Effector memory CD8-positive, alpha-beta T cell (primary cell): ENCODE measurements at regions not wholly inside any gene's neighbourhood (a gene's known extent, or its start where the extent isn't known, plus 50 kb on each side); places are given as distances from the start of the nearest gene placed in this dataset.

Experiments
- ATAC-seq: fragments of 150-1000 bp; cut with Tn5 transposase; replicated peaks from 2 replicates; pipeline ENCODE4 v1.10.0; 2021; ENCODE audit warnings: mild to moderate bottlenecking, moderate library complexity
- DNase-seq, 3 experiments: peaks; one replicate each; pipeline ENCODE4 v3.0.0; 2021
- H3K27ac Mint-ChIP-seq, 2 donors: one replicate each; pipeline ENCODE4 v1.8.0; 2022; ENCODE audit warnings: mild to moderate bottlenecking in 2 of 2, mixed read lengths in 2 of 2, moderate library complexity in 2 of 2
- H3K27me3 Mint-ChIP-seq, 2 donors: one replicate each; pipeline ENCODE4 v1.8.0; 2022; ENCODE audit warnings: mixed read lengths in 2 of 2
- H3K36me3 Mint-ChIP-seq: one replicate; pipeline ENCODE4 v1.8.0; 2022; ENCODE audit warnings: mild to moderate bottlenecking, moderate library complexity, mixed read lengths; ENCODE audit not compliant: insufficient read depth
- H3K4me1 Mint-ChIP-seq, 2 donors: one replicate each; pipeline ENCODE4 v1.8.0; 2022; ENCODE audit warnings: low read depth in 2 of 2, mixed read lengths in 2 of 2
- H3K4me3 Mint-ChIP-seq, 2 donors: one replicate each; pipeline ENCODE4 v1.8.0; 2022; ENCODE audit warnings: mild to moderate bottlenecking in 2 of 2, mixed read lengths in 2 of 2, moderate library complexity in 2 of 2
- H3K9me3 Mint-ChIP-seq, 2 donors: one replicate each; pipeline ENCODE4 v1.8.0; 2022; ENCODE audit warnings: mixed read lengths in 2 of 2

DNA sequence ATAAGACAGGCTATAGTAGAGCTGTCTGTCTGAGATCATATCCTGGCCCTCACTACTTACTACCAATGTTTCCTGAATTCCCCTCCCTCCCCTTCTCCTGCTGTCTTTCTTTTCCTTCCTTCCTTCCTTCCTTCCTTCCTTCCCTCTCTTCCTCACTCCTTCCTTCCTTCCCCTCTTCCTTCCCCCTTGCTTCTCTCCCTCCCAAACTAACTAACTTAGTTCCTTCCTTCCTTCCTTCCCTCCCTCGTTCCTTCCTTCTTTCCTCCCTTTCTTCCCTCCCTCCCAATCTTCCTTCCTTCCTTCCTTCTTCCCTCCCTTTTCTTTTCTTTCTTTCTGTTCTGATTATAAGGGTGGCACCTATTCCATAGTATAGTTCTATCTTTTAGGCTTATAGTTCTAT is 150.0 kb upstream of the GDNF start:
- DNase-seq (no peak), ATAC-seq (no peak)
- Mint-ChIP-seq H3K4me3 (no peak overlapping the region), H3K9me3 (peaks cover 0 to 5% of the 10 kb centered on the region in 2 donors), H3K36me3 (no peaks in the 10 kb centered on the region), H3K27ac (no peak overlapping the region), H3K4me1 (no peaks in the 10 kb centered on the region), H3K27me3 (no peaks in the 10 kb centered on the region)

DNA sequence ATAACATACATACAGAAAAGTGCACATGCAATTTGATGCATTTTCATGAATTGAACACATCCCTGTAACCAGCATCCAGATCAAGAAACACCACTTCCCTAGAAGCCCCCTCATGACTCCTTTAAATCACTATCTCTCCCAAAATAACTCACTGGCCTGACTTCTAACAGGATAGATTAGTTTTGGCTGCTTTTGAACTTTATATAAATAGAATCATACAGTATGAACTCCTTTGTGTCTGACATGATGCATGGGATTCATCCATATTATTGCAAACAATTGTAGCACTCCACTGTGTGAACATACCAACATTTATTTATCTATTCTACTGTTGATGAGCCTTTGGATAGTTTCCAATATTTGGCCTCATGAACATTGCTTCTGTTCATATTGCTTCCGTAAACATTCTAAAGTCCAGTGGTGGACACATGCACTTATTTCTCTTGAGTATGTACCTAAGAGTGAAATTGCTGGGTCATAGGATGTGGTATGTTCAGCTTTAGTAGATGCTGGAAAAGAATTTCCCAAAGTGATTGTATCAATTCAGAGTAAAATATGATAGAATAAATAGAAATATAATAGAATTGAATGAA is 148.7 kb upstream of the GDNF start:
- Mint-ChIP-seq H3K9me3 (peaks cover 0 to 5% of the 10 kb centered on the region in 2 donors), H3K27me3 (no peaks in the 10 kb centered on the region), H3K36me3 (no peaks in the 10 kb centered on the region), H3K4me3 (no peak overlapping the region), H3K4me1 (no peaks in the 10 kb centered on the region), H3K27ac (no peak overlapping the region)
- ATAC-seq = no peak
- DNase-seq = no peak

DNA sequence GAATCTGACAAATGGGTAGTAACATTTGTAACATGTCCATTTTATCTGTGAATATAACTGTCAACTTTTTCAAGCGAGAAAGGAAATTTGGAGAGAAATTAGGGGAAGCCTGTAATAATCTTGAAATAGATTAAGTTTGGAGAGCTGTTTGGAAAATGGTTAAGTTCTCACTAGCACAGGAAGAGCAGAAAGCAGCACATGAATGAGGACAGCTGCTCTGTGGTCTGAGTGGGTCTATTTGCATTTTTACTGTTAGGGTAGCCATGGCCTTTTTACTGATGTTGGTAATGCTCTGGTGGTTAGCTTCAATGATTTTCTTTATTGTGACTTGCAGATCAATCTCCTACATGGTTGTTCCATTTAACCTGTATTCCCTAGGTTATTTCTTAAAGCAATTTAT is 144.5 kb upstream of the GDNF start:
- no peaks in the 10 kb centered on the region for H3K27me3 Mint-ChIP-seq
- ATAC-seq = no peak
- no peaks in the 10 kb centered on the region for H3K36me3 Mint-ChIP-seq
- H3K27ac Mint-ChIP-seq = no peak overlapping the region
- H3K4me3 Mint-ChIP-seq = no peak overlapping the region
- no peaks in the 10 kb centered on the region for H3K9me3 Mint-ChIP-seq
- H3K4me1 Mint-ChIP-seq = no peaks in the 10 kb centered on the region
- DNase-seq = no peak

DNA sequence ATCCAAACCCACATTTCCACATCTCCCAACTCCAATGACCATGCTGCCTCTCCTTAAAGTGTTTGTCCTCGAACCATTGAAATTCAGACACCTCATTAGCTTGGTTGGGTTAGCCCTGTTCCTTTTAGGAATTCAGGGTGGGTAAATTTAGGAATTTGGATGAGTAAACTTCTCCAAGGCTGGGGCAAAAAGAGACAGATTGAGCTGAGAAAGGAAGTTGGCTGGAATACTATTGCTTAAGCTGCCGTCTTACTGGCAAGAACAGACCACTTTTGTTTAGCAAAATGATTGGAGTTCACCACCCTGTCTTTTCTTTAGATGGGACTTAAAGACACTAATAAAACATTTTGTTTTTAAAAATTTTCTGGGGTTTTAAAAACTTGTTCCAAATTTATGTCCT is 143.6 kb upstream of the GDNF start:
- Mint-ChIP-seq H3K27ac (no peak overlapping the region), H3K4me3 (no peak overlapping the region), H3K9me3 (no peaks in the 10 kb centered on the region), H3K36me3 (no peaks in the 10 kb centered on the region), H3K27me3 (no peaks in the 10 kb centered on the region), H3K4me1 (no peaks in the 10 kb centered on the region)
- DNase-seq = no peak
- no peak for ATAC-seq

DNA sequence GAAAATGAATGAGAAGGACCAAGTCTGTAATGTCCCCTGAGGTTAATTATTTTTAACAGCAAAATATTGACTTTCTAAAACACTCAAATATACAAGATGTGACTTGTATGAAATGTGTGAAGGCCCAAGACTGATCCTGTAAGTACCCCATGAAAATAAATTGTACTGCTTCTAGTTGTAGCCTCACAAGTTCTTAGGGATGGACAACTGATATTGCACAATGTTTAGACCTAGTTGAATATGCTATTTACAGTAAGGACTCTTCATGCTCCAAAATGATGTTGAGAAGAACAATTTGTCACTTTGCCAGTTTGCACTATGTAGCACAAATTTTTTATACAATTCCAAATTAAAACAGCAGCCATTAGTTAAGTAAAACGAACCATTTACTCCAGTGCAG is 139.7 kb upstream of the GDNF start:
- Mint-ChIP-seq H3K9me3 (no peaks in the 10 kb centered on the region), H3K36me3 (no peaks in the 10 kb centered on the region), H3K27me3 (no peaks in the 10 kb centered on the region), H3K27ac (no peak overlapping the region), H3K4me3 (no peak overlapping the region), H3K4me1 (no peaks in the 10 kb centered on the region)
- ATAC-seq (no peak), DNase-seq (no peak)

DNA sequence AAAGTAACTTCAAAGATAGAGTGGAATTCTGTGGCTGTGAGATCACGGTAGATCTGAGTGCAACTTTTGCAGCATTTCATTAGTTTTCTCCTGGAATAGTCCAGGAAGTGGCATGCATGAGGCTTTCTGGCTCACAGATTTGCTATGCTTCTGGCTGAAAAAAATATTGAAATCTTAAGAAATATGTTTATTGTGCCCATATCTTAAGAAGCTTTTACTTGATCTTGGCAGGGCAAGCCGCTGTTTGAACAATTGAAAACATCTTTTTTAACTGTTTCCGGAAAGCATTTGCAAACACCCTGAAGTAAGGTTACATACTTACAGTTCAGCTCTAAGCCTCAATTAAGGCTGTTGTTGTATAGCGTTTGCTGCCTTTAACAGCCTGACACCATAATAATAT is 135.7 kb upstream of the GDNF start:
- Mint-ChIP-seq H3K9me3 (no peaks in the 10 kb centered on the region), H3K4me3 (no peak overlapping the region), H3K27me3 (no peaks in the 10 kb centered on the region), H3K27ac (no peak overlapping the region), H3K36me3 (no peaks in the 10 kb centered on the region), H3K4me1 (no peaks in the 10 kb centered on the region)
- DNase-seq (no peak), ATAC-seq (no peak)

DNA sequence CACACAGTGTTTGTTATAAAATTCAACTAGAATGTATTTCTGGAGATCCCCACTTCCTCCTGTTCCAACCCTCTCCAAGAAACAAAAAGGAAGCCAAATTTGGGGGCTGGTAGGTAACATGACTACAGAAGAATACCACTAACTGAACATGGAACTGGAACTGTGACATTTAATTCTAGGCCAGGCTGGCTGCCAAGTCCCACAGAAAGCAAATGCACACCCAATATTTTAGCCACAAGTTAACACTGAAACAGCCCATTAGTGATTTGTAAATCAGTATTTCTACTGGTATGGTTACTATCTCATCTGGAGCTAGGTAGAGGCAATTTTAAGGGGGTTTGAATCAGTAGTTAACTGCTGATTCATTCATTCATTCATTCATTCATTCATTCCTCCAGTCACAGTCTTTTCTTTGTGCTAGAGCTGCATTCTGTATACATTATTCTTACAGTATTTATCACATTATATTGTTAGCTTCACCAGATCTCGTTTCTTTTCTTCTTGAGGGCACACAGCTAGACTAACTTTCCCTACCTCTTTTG is 131.7 kb upstream of the GDNF start:
- DNase-seq (no peak), ATAC-seq (no peak)
- no peaks in the 10 kb centered on the region for H3K36me3 Mint-ChIP-seq
- no peak overlapping the region for H3K27ac Mint-ChIP-seq
- H3K9me3 Mint-ChIP-seq = peaks cover 0 to 7% of the 10 kb centered on the region in 2 donors
- no peak overlapping the region for H3K4me3 Mint-ChIP-seq
- no peaks in the 10 kb centered on the region for H3K4me1 Mint-ChIP-seq
- no peaks in the 10 kb centered on the region for H3K27me3 Mint-ChIP-seq

DNA sequence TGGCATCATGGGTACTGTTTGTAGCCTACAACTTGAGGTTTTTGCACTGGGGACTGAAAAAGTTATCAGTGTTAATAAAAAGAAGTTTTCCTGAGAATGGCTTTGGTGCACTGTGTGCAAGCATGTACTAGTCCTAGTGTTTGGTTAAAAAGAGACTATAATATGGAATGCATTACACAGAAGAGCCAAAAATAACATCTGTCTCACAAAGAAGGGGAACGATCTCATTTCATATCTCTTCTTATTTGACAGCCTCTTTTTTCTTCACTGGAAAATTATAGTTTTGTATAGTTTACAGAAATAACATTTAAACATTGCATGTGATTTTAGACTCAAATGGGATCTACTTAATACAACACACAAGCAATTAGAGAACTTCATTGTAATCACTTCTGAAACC is 127.0 kb upstream of the GDNF start:
- Mint-ChIP-seq H3K27me3 (no peaks in the 10 kb centered on the region), H3K27ac (no peak overlapping the region), H3K4me3 (no peak overlapping the region), H3K36me3 (no peaks in the 10 kb centered on the region), H3K9me3 (peaks cover 0 to 7% of the 10 kb centered on the region in 2 donors), H3K4me1 (no peaks in the 10 kb centered on the region)
- DNase-seq (no peak), ATAC-seq (no peak)

DNA sequence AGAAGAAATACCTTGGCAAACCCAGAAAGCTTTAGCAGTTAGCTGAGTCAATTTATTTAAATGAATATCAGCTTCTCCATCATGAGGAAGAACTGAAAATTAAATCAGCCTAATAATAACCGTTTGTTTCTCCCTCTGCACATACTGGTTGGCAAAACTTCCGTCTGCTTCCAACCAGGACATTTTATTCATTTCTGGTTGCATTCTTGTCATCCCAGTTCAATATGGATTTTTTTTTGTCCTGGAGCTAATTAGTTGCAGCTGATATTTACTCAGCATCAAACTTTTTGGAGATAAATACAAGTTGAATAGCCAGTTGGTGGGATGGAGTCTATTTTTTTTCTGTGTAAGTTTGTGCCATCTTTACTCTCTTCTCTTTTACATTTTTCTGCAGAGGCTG is 126.5 kb upstream of the GDNF start:
- peaks cover 0 to 7% of the 10 kb centered on the region in 2 donors for H3K9me3 Mint-ChIP-seq
- no peak for ATAC-seq
- H3K36me3 Mint-ChIP-seq = no peaks in the 10 kb centered on the region
- H3K4me1 Mint-ChIP-seq = no peaks in the 10 kb centered on the region
- no peak overlapping the region for H3K27ac Mint-ChIP-seq
- H3K4me3 Mint-ChIP-seq = no peak overlapping the region
- no peak for DNase-seq
- H3K27me3 Mint-ChIP-seq = no peaks in the 10 kb centered on the region

DNA sequence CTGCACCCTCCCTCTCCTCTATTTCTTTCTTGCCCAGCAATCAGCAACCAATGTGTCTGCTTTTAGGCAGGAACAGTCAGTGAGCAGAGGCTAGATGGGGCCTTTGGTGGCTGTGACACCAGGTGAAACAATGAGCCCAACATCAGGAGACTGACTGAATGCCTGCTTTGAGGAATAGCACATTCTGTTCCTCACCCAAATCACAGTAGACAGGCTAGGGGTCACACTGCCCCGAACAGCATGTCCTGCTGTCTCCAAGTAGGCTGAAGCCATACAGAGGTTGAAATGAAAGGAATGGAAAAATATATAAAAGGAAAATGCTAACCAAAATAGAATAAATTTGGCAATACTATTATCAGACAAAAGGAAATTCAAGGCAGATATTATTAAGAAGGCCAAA is 122.5 kb upstream of the GDNF start:
- no peak for DNase-seq
- Mint-ChIP-seq H3K4me3 (no peak overlapping the region), H3K27ac (no peak overlapping the region), H3K27me3 (no peaks in the 10 kb centered on the region), H3K9me3 (peaks cover 7 to 26% of the 10 kb centered on the region in 2 donors), H3K4me1 (no peaks in the 10 kb centered on the region), H3K36me3 (no peaks in the 10 kb centered on the region)
- ATAC-seq = no peak

DNA sequence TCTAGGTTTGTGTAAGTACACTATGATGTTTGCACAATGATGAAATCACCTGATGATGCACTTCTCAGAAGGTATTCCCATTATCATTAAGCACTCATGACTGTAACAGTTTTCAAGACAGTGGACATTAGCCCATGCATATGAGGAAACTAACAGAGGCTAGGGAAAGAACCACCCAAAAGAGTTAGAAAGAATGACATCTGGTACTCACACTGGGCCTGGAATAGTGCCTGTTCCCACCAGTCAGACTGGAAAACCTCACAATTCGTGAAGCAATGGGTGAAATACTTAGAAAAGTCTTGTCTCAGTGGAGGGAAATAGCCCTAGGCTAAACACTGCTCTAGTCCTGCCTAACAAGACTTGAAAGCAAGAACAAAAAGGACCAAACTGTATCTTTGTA is 117.4 kb upstream of the GDNF start:
- DNase-seq = no peak

DNA sequence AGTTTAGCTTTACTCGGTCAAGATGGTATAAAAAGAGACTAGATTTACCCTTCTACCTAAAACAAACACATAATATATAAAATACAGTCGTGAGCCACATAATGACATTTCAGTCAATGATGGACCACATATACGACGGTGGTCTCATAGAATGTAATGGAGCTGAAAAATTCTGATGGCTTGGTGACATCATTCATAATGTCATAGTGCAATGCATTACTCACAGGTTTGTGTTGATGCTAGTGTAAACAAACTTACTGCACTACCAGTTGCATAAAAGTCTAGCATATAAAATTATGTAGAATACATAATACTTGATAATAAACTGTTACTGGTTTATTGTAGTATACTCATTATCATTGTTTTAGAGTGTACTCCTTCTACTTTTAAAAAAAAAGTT is 115.9 kb upstream of the GDNF start:
- DNase-seq (no peak), ATAC-seq (no peak)
- H3K36me3 Mint-ChIP-seq = no peaks in the 10 kb centered on the region
- H3K4me1 Mint-ChIP-seq = no peaks in the 10 kb centered on the region
- no peak overlapping the region for H3K27ac Mint-ChIP-seq
- H3K4me3 Mint-ChIP-seq = no peak overlapping the region
- H3K9me3 Mint-ChIP-seq = peaks cover 7 to 26% of the 10 kb centered on the region in 2 donors
- no peaks in the 10 kb centered on the region for H3K27me3 Mint-ChIP-seq

More for the DNA sequence above, 117.4 kb upstream of the GDNF start:
- Mint-ChIP-seq H3K36me3 (no peaks in the 10 kb centered on the region), H3K4me1 (no peaks in the 10 kb centered on the region), H3K4me3 (no peak overlapping the region), H3K27ac (no peak overlapping the region), H3K9me3 (peaks cover 7 to 26% of the 10 kb centered on the region in 2 donors), H3K27me3 (no peaks in the 10 kb centered on the region)
- no peak for ATAC-seq

DNA sequence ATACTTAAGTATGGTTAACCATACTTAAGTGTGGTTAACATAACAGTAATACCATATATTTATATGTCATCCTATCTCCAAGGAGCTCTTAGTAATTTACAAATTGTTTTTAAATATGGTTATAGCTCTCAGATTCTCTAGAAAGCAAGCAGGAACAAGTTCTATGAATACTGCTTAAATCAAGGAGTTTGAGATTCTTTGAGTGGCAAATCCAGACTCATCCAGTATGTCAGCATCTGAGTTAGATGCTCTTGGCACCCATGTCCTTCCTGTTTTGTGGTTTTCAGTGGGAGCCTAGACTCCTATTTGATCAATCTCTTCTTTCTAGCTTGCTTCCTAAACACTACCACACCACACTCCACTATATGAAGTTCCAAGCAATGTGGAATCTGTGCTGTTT is 114.7 kb upstream of the GDNF start:
- Mint-ChIP-seq H3K27ac (no peak overlapping the region), H3K9me3 (peaks cover 8 to 26% of the 10 kb centered on the region in 2 donors), H3K36me3 (no peaks in the 10 kb centered on the region), H3K4me1 (no peaks in the 10 kb centered on the region), H3K27me3 (peaks cover 0 to 8% of the 10 kb centered on the region in 2 donors), H3K4me3 (no peak overlapping the region)
- no peak for ATAC-seq
- no peak for DNase-seq

DNA sequence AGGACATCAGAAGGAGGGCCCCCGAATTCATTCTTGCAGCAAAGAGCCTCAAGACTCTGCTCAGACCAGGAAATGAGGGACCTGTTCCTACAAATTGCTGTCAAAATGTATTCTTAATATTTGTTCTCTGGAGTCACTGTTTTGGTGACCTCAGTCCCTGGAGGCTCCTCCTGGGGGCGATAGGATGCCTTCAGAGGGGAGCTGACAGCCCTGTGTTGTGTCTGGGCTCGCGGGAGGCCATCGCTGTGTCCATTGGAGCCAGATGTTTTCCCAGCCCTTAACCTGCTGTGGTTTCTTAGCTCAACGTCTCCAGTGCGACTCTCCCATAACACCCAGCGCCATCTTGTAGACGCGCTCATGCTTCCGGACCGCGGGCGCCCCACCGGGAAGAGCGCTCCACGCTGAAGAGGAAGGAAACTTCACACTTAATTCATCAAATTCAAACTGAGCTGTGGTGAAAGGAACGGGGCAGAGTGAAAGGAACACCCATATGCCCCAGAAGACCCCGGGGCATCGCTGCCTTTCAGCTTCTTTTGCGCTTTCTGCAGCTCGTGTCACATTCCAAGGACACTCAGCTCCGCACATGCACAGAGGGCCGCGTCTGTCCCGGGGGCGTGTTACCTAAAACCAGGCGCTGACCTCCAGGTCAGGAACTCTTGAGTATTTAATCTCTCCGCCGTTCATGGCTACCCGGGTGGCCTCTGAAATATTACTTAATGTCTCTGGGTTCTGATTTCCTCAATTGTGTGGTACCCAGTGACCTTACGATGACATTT is 112.3 kb upstream of the GDNF start:
- ATAC-seq (no peak), DNase-seq (no peak)
- H3K4me3 Mint-ChIP-seq = no peak overlapping the region
- H3K4me1 Mint-ChIP-seq = no peaks in the 10 kb centered on the region
- no peak overlapping the region for H3K27ac Mint-ChIP-seq
- H3K36me3 Mint-ChIP-seq = no peaks in the 10 kb centered on the region
- peaks cover 0 to 8% of the 10 kb centered on the region in 2 donors for H3K27me3 Mint-ChIP-seq
- peaks cover 2 to 7% of the 10 kb centered on the region in 2 donors for H3K9me3 Mint-ChIP-seq
